Islet of Langerhans (tissue), 1 donor: ENCODE measurements at regions not wholly inside any gene's neighbourhood (a gene's known extent, or its start where the extent isn't known, plus 50 kb on each side); places are given as distances from the start of the nearest gene placed in this dataset.
"Not testable (repeated sequence)": the region's sequence is repeated elsewhere in the genome, so short reads cannot be mapped to it uniquely, and the experiment has no call there.

Experiments
- FAIRE-seq: peaks from one replicate; lab custom pipeline; 2011; peaks lifted over from hg19 to GRCh38; lab: Jason Lieb, UNC

- FAIRE-seq = no peak
These were observed 227.5 kb downstream of the ADAMTS15 start for GRCh38 chr11:130675917-130676316.

- FAIRE-seq = no peak
These were observed 229.2 kb downstream of the ADAMTS15 start for GRCh38 chr11:130677486-130678153.

GRCh38 chr11:130679247-130679646, 230.8 kb downstream of the ADAMTS15 start:
- no peak for FAIRE-seq

- not testable (repeated sequence) for FAIRE-seq
These were observed 233.8 kb downstream of the SNX19 start for GRCh38 chr11:130682471-130682870.

- no peak for FAIRE-seq
These were observed 226.9 kb downstream of the SNX19 start for GRCh38 chr11:130689222-130689908.

- FAIRE-seq = no peak
These were observed 224.7 kb downstream of the SNX19 start for GRCh38 chr11:130691581-130691980.

GRCh38 chr11:130692220-130692619, 224.1 kb downstream of the SNX19 start:
- no peak for FAIRE-seq

GRCh38 chr11:130693543-130693942, 222.7 kb downstream of the SNX19 start:
- no peak for FAIRE-seq

GRCh38 chr11:130694488-130695045, 221.7 kb downstream of the SNX19 start:
- no peak for FAIRE-seq

- no peak for FAIRE-seq
These were observed 218.1 kb downstream of the SNX19 start for GRCh38 chr11:130698174-130698573.

GRCh38 chr11:130699561-130699960, 216.7 kb downstream of the SNX19 start:
- FAIRE-seq = no peak

GRCh38 chr11:130700092-130700491, 216.2 kb downstream of the SNX19 start:
- no peak for FAIRE-seq

- no peak for FAIRE-seq
These were observed 212.6 kb downstream of the SNX19 start for GRCh38 chr11:130703489-130704190.

- FAIRE-seq = no peak
These were observed 210.4 kb downstream of the SNX19 start for GRCh38 chr11:130705670-130706421.

- no peak for FAIRE-seq
These were observed 209.7 kb downstream of the SNX19 start for GRCh38 chr11:130706572-130706971.

GRCh38 chr11:130707217-130707616, 209.1 kb downstream of the SNX19 start:
- FAIRE-seq = no peak

- FAIRE-seq = no peak
These were observed 206.7 kb downstream of the SNX19 start for GRCh38 chr11:130709531-130709930.

GRCh38 chr11:130710021-130710420, 206.3 kb downstream of the SNX19 start:
- no peak for FAIRE-seq

- FAIRE-seq = no peak
These were observed 205.7 kb downstream of the SNX19 start for GRCh38 chr11:130710497-130711012.

- FAIRE-seq = no peak
These were observed 205.1 kb downstream of the SNX19 start for GRCh38 chr11:130711193-130711592.

GRCh38 chr11:130712480-130712879, 203.8 kb downstream of the SNX19 start:
- FAIRE-seq = no peak
